Esophagus muscularis mucosa (tissue), 4 donors: ENCODE measurements at regions not wholly inside any gene's neighbourhood (a gene's known extent, or its start where the extent isn't known, plus 50 kb on each side); places are given as distances from the start of the nearest gene placed in this dataset.

Experiments
- DNase-seq: peaks from one replicate; pipeline ENCODE4 v3.0.0-alpha.2; 2017; ENCODE audit errors: extremely low spot score
- H3K27ac ChIP-seq, 4 donors: fragments of 200-600 bp; sonication (generic); replicated peaks in 1 of 4; 1 replicate in 3 of 4; 2 replicates in 1 of 4; pipeline ENCODE4 v1.5.1; 2016 to 2019; ENCODE audit warnings: mild to moderate bottlenecking in 1 of 4
- H3K27me3 ChIP-seq, 4 donors: fragments of 200-600 bp; sonication (generic); one replicate each; pipeline versions ENCODE4 v1.5.1 to v1.6.0; 2016 to 2019
- H3K36me3 ChIP-seq, 4 donors: fragments of 200-600 bp; sonication (generic); one replicate each; pipeline ENCODE4 v1.5.1; 2016 to 2019
- H3K4me1 ChIP-seq, 4 donors: fragments of 200-600 bp; sonication (generic); one replicate each; pipeline ENCODE4 v1.5.1; 2016 to 2019
- H3K4me3 ChIP-seq, 4 donors: fragments of 200-600 bp; sonication (generic); 1 replicate in 2 of 4; 2 replicates in 2 of 4; pipeline ENCODE4 v1.5.1; 2016 to 2019; ENCODE audit warnings: mild to moderate bottlenecking in 4 of 4, moderate library complexity in 1 of 4
- H3K9me3 ChIP-seq, 4 donors: fragments of 200-600 bp; sonication (generic); 1 replicate in 3 of 4; 2 replicates in 1 of 4; pipeline ENCODE4 v1.5.1; 2016 to 2019
- EP300 ChIP-seq: sonication (generic); formaldehyde crosslinking; IDR thresholded peaks from one replicate; pipeline ENCODE4 v1.6.1; 2017; ENCODE audit warnings: antibody characterized with exemption
- POLR2A ChIP-seq: fragments of 450-650 bp; IDR thresholded peaks from one replicate; pipeline ENCODE4 v1.6.1; 2017; ENCODE audit warnings: antibody characterized with exemption, moderate library complexity, mild to moderate bottlenecking, low read depth
- POLR2AphosphoS5 ChIP-seq, 2 donors: sonication (generic); formaldehyde crosslinking; IDR thresholded peaks; one replicate each; pipeline ENCODE4 v1.6.1; 2017; ENCODE audit warnings: antibody characterized with exemption in 2 of 2
- WGBS: methylation state at CpG from one replicate; pipeline ENCODE4 v1.1.5; 2018; 5-methylcytosine and 5-hydroxymethylcytosine counted together
- intact Hi-C: fragments of 100-400 bp; cut with DNase I; formaldehyde crosslinking; loops from one replicate; pipeline ENCODE4 v1.15.1; 2023
- TF ChIP-seq, protein P1 (sequence below), 3 experiments: fragments of 200-600 bp in 2 of 3; fragments of 450-650 bp in 1 of 3; sonication (generic) in 2 of 3; IDR thresholded peaks; one replicate each; pipeline ENCODE4 v1.5.1; 2017 to 2019; ENCODE audit warnings: antibody characterized with exemption in 3 of 3, mild to moderate bottlenecking in 2 of 3, moderate library complexity in 1 of 3

DNA sequence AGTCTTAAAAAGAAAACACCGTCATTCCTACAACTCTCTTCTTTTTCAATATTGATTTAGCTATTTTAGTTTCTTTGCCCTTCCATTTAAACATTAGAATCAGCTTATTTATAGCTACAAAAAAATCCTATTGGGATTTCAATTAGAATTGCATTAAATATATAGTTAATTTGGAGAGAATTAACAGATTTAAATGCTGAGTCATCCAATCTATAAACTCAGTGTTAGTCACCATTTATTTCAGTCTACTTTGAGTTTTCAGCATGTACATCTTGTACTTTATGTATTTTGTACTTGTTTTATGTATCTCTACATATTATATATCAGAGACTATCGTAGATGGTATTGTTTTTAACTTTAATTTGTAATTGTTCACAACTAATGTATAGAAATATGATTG lies 460.0 kb downstream of the KCNH5 start:
- no peaks in the 10 kb centered on the region for H3K27me3 ChIP-seq
- intact Hi-C loops, result no loop called here
- no peaks in the 10 kb centered on the region for H3K4me1 ChIP-seq
- 60% methylated on average over 2 of the region's 2 CpGs for WGBS
- H3K36me3 ChIP-seq, result no peaks in the 10 kb centered on the region
- no peak overlapping the region for H3K4me3 ChIP-seq
- H3K27ac ChIP-seq, result no peak overlapping the region
- no peak for TF ChIP-seq POLR2AphosphoS5 (IDR thresholded peaks at IDR 0.05)
- TF ChIP-seq, protein P1, sequence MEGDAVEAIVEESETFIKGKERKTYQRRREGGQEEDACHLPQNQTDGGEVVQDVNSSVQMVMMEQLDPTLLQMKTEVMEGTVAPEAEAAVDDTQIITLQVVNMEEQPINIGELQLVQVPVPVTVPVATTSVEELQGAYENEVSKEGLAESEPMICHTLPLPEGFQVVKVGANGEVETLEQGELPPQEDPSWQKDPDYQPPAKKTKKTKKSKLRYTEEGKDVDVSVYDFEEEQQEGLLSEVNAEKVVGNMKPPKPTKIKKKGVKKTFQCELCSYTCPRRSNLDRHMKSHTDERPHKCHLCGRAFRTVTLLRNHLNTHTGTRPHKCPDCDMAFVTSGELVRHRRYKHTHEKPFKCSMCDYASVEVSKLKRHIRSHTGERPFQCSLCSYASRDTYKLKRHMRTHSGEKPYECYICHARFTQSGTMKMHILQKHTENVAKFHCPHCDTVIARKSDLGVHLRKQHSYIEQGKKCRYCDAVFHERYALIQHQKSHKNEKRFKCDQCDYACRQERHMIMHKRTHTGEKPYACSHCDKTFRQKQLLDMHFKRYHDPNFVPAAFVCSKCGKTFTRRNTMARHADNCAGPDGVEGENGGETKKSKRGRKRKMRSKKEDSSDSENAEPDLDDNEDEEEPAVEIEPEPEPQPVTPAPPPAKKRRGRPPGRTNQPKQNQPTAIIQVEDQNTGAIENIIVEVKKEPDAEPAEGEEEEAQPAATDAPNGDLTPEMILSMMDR (IDR thresholded peaks at IDR 0.05), result no peak
- no peak for TF ChIP-seq POLR2A
- TF ChIP-seq EP300, result no peak
- DNase-seq, result no peak
- H3K9me3 ChIP-seq, result peaks cover 0 to 4% (median 0%) of the 10 kb centered on the region in 4 donors

DNA sequence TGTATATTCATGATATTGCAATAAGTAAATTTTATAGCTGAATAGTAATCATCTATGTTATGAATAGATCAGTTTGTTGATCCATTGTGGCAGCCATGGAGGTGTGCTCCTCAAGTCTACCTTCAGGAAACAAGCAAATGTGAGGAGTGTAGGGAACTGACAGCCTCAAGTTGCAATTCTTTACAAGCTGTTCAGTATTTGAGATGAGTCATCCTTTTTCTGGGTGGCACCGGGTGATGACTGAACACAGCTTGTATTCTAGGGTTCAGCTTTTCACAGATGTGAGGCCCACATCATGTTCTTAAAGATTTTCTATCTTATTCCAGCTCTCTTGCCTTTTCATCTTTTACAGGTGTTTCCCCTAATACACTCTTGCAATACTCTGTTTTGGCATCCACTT lies 452.4 kb downstream of the KCNH5 start:
- H3K9me3 ChIP-seq, result peaks cover 0 to 8% (median 3%) of the 10 kb centered on the region in 4 donors
- TF ChIP-seq POLR2AphosphoS5 (IDR thresholded peaks at IDR 0.05), result no peak
- TF ChIP-seq, protein P1 (IDR thresholded peaks at IDR 0.05), result no peak
- no peak for TF ChIP-seq EP300
- no peak for TF ChIP-seq POLR2A
- H3K36me3 ChIP-seq, result no peaks in the 10 kb centered on the region
- no peaks in the 10 kb centered on the region for H3K4me1 ChIP-seq
- intact Hi-C loops, result no loop called here
- no peaks in the 10 kb centered on the region for H3K27me3 ChIP-seq
- no peak for DNase-seq
- H3K4me3 ChIP-seq, result no peak overlapping the region
- WGBS, result 89% methylated on average over 1 of the region's 1 CpG
- H3K27ac ChIP-seq, result no peak overlapping the region

DNA sequence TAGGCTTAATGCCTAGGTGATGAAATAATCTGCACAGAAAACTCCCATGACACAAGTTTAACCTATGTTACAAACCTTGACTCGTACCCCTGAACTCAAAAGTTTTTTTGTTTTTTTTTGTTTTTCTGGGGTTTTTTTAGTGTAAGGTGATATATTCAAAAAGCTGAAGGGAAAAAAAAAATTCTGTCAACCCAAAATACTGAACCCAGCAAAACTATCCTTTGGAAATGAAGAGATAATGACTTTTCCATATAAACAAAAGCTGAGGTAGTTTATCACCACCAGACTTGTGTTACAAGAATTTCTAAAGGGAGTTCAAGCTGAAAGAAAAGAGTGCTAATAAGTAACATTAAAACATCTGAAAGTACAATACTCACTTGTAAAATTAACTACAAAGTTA lies 448.1 kb downstream of the KCNH5 start:
- TF ChIP-seq, protein P1 (IDR thresholded peaks at IDR 0.05), result no peak
- TF ChIP-seq POLR2A (no peak), EP300 (no peak), POLR2AphosphoS5 (IDR thresholded peaks at IDR 0.05) (no peak)
- intact Hi-C loops, result no loop called here

GRCh38 chr14:62599616-62600385 lies 445.5 kb downstream of the KCNH5 start:
- no peak for TF ChIP-seq POLR2A
- TF ChIP-seq POLR2AphosphoS5 (IDR thresholded peaks at IDR 0.05), result no peak
- TF ChIP-seq, protein P1 (IDR thresholded peaks at IDR 0.05), result no peak
- no peak for TF ChIP-seq EP300

More for the DNA sequence above, 448.1 kb downstream of the KCNH5 start:
- Histone ChIP-seq H3K4me3 (no peak overlapping the region), H3K36me3 (no peaks in the 10 kb centered on the region), H3K9me3 (peaks cover 0 to 8% (median 3%) of the 10 kb centered on the region in 4 donors), H3K27me3 (no peaks in the 10 kb centered on the region), H3K4me1 (no peaks in the 10 kb centered on the region), H3K27ac (no peak overlapping the region)
- WGBS, result 96% methylated on average over 1 of the region's 1 CpG
- no peak for DNase-seq

More at GRCh38 chr14:62599616-62600385, 445.5 kb downstream of the KCNH5 start:
- Histone ChIP-seq H3K9me3 (peaks cover 0 to 8% (median 3%) of the 10 kb centered on the region in 4 donors), H3K27me3 (no peaks in the 10 kb centered on the region), H3K27ac (no peak overlapping the region), H3K36me3 (no peaks in the 10 kb centered on the region), H3K4me1 (no peaks in the 10 kb centered on the region), H3K4me3 (no peak overlapping the region)
- intact Hi-C loops, result no loop called here
- WGBS, result 83% methylated on average over 2 of the region's 2 CpGs
- no peak for DNase-seq
